ENCODE measurements at regions not wholly inside any gene's neighbourhood (a gene's known extent, or its start where the extent isn't known, plus 50 kb on each side); places are given as distances from the start of the nearest gene placed in this dataset.
"Not testable (repeated sequence)": the region's sequence is repeated elsewhere in the genome, so short reads cannot be mapped to it uniquely, and the experiment has no call there.

DNA sequence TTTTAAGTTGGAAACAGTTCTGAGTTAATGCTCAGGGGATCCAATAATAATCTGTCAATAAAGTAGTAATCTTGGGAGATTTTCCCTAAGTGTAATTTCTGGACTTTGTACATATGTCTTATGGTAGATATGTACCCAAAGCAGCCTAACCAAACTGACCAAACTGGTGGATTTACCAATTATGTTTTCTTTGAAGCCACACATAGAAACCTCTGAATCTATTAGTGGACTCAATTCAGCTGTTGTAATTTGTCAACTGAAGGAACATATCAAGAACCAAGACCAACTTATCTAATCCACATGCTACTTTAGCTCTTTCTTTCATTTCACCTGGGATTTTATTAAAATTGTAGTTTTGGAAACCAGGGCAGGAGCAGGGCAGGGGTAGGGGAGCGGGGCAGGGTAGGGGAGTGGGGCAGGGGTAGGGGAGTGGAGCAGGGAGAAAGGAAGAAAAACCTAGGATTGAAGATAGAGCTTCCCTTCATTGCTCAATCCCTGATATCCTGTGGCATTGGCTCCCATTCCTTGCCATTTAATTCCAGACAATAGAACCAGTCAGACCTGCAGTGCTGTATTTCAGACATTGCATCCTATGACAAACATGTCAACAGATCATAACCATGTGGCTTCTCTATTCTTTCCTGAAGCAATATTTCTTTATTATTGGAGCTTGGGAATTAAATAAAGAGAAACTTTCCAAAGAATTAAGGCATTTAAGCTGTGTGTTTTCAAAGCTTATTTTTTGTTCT is 101.8 kb downstream of the NFKBIZ start:
- DNase-seq, result no peak

GRCh38 chr3:101954361-101954760 is 105.0 kb downstream of the NFKBIZ start:
- no peak for DNase-seq

DNA sequence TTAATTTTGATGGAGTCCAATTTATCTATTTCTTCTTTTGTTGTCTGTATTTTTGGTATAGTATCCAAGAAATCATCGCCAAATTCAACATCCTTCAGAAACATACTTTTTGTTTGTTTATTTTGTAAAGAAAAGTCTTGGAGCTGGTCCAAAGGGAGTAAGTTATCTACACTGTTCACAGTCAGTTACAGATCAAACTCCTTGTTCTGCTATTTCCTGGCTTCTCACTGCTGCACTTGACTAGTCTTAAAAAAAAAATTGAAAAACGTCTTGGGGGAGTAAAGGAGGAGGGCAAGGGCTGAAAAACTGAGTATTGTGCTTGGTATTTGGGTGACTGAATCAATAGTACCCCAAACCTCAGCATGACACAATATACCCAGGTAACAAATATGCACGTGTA is 105.6 kb downstream of the NFKBIZ start:
- DNase-seq, result no peak

DNA sequence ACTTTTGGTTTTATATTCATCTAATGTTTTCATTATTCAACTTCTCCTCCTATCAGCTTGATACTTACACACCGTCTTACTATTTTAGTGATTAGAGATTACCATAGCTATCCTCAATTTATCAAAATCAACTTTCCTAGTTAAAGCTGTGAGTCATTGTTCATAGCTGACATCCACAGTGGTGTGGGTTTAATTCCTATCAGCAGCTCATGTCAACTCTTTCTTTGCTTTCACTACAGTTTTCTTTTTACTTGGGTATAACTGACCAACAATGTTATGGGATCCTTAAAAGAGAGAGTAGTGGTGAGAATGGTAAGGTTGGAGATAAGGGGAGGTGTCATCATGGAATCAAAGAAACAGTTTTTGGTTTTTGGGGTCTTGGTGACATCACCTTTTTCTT is 112.7 kb downstream of the NFKBIZ start:
- DNase-seq, result no peak

DNA sequence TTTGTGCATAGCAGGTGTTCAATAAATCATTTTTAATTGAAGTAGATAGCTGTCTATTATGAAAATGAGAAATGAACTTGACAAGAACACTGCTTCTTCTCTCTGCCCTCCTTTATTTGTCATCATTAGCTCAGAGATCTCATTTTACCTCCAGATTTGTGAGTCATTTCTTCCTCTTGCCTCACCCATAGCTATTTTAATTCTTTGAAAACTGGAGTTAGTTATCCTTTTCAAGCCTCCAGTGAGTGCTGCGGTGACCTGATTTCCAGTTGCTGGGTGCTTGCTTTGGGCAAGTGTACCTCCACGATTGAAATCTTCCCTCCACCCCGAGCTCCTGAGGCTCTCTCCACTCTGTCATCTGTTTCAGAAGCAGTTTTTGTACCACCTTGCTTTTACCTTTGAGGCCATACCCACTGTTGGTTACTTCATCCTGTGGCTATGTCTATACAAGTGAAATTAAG is 114.6 kb downstream of the NFKBIZ start:
- no peak for DNase-seq

DNA sequence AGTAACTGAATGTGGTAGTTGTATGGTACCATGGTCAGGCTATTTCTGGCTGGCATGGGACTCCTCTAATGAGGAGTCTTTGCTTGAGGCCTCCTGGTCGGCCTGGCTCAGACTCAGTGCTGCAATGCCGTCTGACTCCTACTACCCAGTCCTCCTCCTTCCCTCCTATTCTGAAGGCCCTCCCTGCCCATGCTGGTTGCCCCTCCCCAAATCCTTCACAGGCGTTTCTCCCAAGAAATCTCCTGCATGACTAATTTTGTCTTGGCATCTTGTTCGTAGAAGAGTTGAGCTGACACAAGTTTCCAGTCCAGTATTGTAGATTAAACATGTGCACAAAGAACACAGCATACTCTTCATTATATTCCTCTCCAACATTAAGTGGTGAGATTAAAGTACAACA is 115.5 kb downstream of the NFKBIZ start:
- no peak for DNase-seq

DNA sequence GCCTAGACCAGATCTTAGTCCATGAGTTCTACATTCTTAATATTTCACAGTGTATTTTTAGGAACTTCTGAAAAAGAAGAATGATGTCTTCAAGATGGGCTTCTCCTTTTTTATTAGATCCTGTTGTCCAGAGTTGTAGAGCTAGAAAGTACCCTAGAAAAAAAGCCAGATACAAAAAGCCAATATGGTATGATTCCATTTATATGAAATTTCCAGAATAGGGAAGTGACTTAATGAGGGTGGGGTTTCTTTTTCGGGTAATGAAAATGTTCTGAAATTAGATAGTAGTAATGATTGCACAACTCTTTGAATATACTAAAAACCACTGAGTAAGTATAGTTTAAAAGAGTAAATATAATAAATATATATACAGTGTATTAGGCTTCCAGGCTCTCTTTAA is 116.9 kb downstream of the NFKBIZ start:
- DNase-seq, result no peak

- DNase-seq, result no peak
Measured at GRCh38 chr3:101970212-101970611, 120.9 kb downstream of the NFKBIZ start.

DNA sequence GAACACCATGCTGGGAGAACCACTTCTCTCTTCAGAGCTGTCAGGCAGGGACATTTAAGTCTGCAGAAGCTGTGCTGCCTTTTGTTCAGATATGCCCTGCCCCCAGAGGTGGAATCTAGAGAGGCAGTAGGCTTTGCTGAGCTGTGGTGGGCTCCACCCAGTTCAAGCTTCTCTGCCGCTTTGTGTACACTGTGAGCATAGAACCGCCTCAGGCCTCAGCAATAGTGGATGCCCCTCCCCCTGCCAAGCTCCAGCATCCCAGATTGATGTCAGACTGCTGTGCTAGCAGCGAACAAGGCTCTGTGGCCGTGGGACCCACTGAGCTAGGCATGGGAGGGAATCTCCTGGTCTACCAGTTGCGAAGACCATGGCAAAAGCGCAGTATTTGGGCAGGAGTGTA is 121.6 kb downstream of the NFKBIZ start:
- DNase-seq, result no peak

DNA sequence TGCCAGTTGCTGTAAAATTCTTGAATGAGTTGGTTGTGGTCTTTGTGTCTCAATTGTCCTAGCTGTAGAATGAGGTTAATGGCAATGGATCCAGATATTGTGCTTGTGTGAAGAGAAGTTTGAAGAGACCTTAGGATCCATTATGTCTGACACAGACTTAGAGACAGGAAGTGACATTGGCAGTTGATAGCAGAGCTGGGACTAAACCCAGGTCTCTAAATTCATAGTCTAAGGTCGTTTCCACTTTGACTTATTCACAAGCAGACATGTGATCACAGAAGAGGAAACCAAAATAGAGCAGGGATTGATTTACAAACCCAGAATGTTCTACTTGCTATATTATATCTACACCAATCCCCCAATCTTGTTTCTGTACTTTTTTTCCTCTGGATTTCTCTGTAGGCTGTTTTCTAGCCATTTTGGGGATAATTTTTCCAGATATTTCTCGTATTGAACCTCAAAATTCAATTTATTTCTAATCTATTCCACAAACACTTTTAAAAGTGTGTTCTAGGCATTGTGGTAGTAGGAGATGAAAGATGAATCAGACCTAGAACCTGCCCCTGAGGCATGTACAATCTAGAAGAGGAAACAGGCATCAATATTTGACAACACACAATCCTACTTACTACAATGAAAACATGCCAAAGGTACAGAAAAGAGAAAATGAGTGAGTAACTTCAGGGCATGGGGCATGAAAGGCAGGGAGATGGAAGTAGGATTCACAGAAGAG is 123.3 kb downstream of the NFKBIZ start:
- DNase-seq, result no peak

DNA sequence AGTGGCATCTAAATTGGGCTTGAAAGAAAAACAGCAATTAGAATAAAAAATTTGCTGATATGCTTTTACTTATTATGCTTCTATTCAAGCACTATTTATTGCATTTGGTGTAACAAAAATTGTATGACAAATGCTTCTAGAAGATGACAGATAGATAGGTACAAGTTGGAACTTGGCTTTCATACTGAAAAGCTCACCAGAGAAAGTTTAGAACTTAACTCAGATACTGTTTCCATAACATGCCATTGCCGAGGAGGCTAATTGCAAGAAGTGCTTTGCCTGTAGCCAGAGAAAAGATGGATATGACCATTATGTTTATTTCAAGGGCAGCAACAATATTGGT is 123.8 kb downstream of the NFKBIZ start:
- DNase-seq, result no peak

DNA sequence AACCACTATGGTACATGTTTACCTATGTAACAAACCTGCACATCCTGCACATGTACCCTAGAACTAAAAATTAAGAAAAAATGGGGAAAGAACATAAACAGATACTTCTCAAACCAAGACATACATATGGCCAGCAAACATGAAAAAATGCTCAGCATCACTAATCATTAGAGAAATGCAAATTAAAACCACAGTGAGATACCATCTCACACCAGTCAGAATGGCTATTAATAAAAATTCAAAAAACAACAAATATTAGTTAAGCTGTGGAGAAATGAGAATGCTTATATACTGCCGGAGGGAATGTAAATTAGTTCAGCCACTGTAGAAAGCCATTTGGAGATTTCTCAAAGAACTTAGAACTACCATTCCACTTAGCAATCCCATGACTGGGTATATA is 126.1 kb downstream of the NFKBIZ start:
- not testable (repeated sequence) for DNase-seq

DNA sequence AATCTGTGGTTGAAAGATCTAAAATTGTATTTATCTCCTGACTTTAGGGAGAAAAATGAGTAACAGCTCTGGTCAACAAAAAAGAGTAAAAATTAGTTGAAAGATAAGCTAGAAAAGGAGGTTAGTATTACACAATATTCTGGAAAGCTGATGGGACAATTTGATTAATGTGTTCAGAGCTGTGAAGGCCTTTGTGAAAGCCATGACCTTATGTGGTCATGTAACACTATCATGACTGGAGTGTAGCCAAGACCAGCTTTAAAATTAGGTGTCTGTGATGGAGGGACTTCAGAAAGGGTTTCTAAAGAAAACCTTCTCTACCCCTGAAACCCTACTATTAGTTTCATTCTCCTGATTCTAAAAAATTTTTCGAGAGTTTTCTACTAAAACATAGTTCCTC is 127.2 kb downstream of the NFKBIZ start:
- no peak for DNase-seq

GRCh38 chr3:101978348-101978747 is 129.0 kb downstream of the NFKBIZ start:
- no peak for DNase-seq

GRCh38 chr3:101979033-101979432 is 129.7 kb downstream of the NFKBIZ start:
- DNase-seq, result no peak

- no peak for DNase-seq
Measured at GRCh38 chr3:101984356-101984755, 135.0 kb downstream of the NFKBIZ start.

DNA sequence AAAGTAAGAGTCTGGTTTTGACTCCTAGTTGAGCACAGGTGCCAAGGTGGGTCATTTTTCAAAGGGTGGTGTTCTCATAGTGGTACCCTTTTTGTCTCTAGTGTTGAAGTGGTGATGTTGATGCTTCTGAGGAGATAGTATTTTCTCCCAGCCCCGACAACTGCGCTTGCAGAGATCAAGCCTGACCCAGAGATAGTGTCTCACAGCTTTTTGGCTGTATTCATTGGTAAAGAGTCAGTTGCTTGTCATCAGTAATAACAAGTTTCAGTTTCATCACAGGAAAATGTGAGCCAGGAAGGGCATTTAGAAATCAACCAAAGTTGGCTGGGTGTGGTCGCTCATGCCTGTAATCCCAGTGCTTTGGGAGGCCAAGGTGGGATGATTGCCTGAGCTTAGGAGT is 139.3 kb downstream of the NFKBIZ start:
- DNase-seq, result no peak

DNA sequence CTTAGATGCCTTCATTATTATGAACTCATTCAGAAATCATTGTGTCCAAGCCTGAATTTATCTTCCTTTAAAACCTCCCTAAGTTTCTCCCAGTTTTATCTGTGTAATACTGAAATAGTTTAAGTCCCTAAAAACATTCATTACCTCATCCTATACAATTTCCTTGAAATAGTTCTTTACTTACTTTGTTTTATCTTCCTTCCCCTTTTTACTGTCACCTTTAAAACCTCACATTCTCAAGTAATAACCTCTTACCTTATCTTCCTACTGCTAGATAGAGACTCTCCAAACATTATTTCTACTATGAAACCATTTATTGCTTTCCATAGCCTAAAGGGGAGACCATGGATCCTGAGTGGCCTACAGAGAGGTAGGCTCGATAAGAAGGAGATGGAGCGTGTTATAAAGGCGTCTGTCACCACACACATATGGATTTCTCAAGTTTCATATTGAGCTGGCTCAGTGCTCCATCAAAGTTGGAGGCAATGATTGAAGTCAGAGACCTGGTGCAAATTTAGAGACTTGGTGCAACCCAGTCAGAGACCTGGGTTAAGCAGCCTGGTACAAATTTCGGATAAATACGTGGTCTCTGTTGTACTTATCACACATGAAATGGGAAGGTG is 140.4 kb downstream of the NFKBIZ start:
- DNase-seq, result no peak

DNA sequence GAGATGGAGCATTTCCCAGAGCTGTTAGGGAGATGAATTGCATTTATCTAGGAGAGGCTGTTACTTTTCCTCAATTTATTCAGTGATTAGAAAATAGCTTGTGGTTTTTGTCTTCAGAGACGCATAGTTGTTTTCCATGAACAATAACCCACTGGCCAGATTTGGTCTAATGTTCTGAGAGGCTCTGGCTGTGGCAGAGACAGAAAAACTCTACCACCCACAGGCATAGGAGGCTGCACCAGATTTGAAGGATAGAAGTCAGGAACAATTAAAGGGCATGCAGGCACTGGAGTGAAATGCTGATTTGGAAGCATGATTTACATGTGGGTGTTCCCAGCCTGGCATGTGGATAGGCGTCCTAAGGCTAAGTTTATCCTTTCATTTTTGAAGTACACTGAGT is 143.5 kb downstream of the NFKBIZ start:
- no peak for DNase-seq

- no peak for DNase-seq
Measured at GRCh38 chr3:101994386-101994785, 145.1 kb downstream of the NFKBIZ start.

GRCh38 chr3:101995371-101996046 is 146.2 kb downstream of the NFKBIZ start:
- no peak for DNase-seq

DNA sequence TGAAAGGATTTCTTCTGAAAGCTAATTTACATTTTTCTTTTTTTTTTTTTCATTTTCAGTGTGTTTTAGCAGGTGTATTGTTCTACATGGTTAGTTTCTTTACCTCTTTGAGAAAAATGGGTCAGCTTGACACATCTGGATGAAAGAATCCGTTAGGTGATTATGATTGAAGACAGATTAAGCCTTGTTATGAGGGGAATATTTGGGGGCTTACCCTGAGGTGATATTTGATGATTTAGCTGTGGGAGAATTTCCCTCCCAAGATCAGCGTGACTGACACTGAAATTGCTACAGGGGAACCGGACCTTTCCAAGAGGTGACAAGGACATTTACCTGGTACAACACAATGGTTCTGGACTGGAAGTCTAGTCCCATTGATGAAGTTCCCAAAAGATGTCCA is 147.5 kb downstream of the NFKBIZ start:
- DNase-seq, result no peak

GRCh38 chr3:101998256-101998926 is 149.1 kb downstream of the NFKBIZ start:
- no peak for DNase-seq

Data from DMS153 (cell line).